MCF 10A (cell line): ENCODE measurements at regions not wholly inside any gene's neighbourhood (a gene's known extent, or its start where the extent isn't known, plus 50 kb on each side); places are given as distances from the start of the nearest gene placed in this dataset.
"Not testable (repeated sequence)": the region's sequence is repeated elsewhere in the genome, so short reads cannot be mapped to it uniquely, and the experiment has no call there.

Experiments used
- BruUV-seq: library from RNA; stranded (reverse); fragments of 400-500 nt; replicated peaks from 2 replicates; lab custom pipeline; 2021; lab: Mats Ljungman, UMichigan
- CTCF ChIA-PET: fragments of 300-600 bp; sonication (Branson Sonifier 250); formaldehyde crosslinking; extraction: SDS; loops from one replicate; lab custom pipeline; 2021; ENCODE audit warnings: antibody characterized with exemption, inconsistent platforms; lab: Yijun Ruan, JAX
- POLR2A ChIA-PET: fragments of 300-600, 350-650 bp; sonication (Branson Sonifier 250); formaldehyde crosslinking; extraction: SDS; loops from one replicate; lab custom pipeline; 2020; ENCODE audit warnings: antibody characterized with exemption, inconsistent platforms; lab: Yijun Ruan, JAX
- DNase-seq: peaks from one replicate; pipeline ENCODE4 v3.0.0-alpha.2; 2018; ENCODE audit not compliant: unreplicated experiment
- H3K27ac Mint-ChIP-seq: one replicate; pipeline ENCODE4 v1.8.0; 2022; ENCODE audit warnings: mild to moderate bottlenecking, low read depth, mixed read lengths; ENCODE audit not compliant: unreplicated experiment
- H3K27me3 Mint-ChIP-seq: one replicate; pipeline ENCODE4 v1.8.0; 2022; ENCODE audit warnings: mixed read lengths; ENCODE audit not compliant: insufficient read depth, unreplicated experiment
- H3K36me3 Mint-ChIP-seq: one replicate; pipeline ENCODE4 v1.8.0; 2022; ENCODE audit warnings: mild to moderate bottlenecking, moderate library complexity, mixed read lengths; ENCODE audit not compliant: insufficient read depth, unreplicated experiment
- H3K4me1 Mint-ChIP-seq: one replicate; pipeline ENCODE4 v1.8.0; 2022; ENCODE audit warnings: mixed read lengths; ENCODE audit not compliant: insufficient read depth, unreplicated experiment
- H3K4me3 Mint-ChIP-seq: one replicate; pipeline ENCODE4 v1.8.0; 2022; ENCODE audit warnings: mild to moderate bottlenecking, moderate library complexity, mixed read lengths; ENCODE audit not compliant: unreplicated experiment
- H3K9me3 Mint-ChIP-seq: one replicate; pipeline ENCODE4 v1.8.0; 2022; ENCODE audit warnings: mixed read lengths; ENCODE audit not compliant: unreplicated experiment
- intact Hi-C: fragments of 100-400 bp; cut with micrococcal nuclease; formaldehyde crosslinking; loops from 2 replicates; pipeline ENCODE4 v1.14.1; 2022
- TF ChIP-seq, protein P1 (sequence below): fragments of 200-600 bp; IDR thresholded peaks from one replicate; pipeline ENCODE4 v1.8.0; 2022; ENCODE audit warnings: antibody characterized with exemption, mild to moderate bottlenecking; ENCODE audit not compliant: unreplicated experiment

DNA sequence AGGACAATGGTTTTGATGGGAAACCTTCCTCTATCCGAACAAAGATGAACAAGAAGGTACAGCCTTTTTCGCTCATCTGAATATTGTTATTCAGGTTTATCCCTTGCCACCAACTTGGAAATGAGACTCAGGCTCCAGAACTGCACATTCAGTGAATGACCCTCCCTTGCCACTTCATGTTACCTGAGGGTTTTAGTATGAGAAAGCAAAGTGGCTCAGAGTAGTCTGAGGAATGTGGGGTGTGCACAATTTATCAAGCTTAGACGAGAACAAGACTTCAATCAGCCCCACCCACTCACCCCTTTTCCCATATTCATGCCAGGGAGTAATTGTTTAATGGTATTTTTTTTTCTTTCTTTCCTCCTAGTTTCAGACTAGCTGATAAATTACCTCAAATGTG lies 265.3 kb upstream of the POU1F1 start:
- no peaks in the 10 kb centered on the region for H3K9me3 Mint-ChIP-seq
- H3K27me3 Mint-ChIP-seq = no peaks in the 10 kb centered on the region
- POLR2A ChIA-PET = no interaction called here
- H3K27ac Mint-ChIP-seq = no peak overlapping the region
- peaks cover 6% of the 10 kb centered on the region for H3K4me1 Mint-ChIP-seq
- no peak overlapping the region for H3K4me3 Mint-ChIP-seq
- CTCF ChIA-PET = interaction anchor here (0.6 to 0.9 kb wide), 3 partner anchors 75 to 1371 kb away, joined by 3 to 8 read pairs (median 6); no protein-coding TSS in a partner anchor
- TF ChIP-seq, protein P1, sequence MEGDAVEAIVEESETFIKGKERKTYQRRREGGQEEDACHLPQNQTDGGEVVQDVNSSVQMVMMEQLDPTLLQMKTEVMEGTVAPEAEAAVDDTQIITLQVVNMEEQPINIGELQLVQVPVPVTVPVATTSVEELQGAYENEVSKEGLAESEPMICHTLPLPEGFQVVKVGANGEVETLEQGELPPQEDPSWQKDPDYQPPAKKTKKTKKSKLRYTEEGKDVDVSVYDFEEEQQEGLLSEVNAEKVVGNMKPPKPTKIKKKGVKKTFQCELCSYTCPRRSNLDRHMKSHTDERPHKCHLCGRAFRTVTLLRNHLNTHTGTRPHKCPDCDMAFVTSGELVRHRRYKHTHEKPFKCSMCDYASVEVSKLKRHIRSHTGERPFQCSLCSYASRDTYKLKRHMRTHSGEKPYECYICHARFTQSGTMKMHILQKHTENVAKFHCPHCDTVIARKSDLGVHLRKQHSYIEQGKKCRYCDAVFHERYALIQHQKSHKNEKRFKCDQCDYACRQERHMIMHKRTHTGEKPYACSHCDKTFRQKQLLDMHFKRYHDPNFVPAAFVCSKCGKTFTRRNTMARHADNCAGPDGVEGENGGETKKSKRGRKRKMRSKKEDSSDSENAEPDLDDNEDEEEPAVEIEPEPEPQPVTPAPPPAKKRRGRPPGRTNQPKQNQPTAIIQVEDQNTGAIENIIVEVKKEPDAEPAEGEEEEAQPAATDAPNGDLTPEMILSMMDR = no peak
- BruUV-seq = no TSS peak
- no peaks in the 10 kb centered on the region for H3K36me3 Mint-ChIP-seq
- intact Hi-C loops = no loop called here
- DNase-seq = no peak

- BruUV-seq, H3K4me3 Mint-ChIP-seq, intact Hi-C loops, H3K9me3 Mint-ChIP-seq, CTCF ChIA-PET, POLR2A ChIA-PET, H3K4me1 Mint-ChIP-seq, H3K27me3 Mint-ChIP-seq, DNase-seq, H3K27ac Mint-ChIP-seq, H3K36me3 Mint-ChIP-seq: not testable (repeated sequence)
These were observed 262.3 kb upstream of the POU1F1 start for GRCh38 chr3:87538722-87539121.

GRCh38 chr3:87509401-87509800 lies 233.0 kb upstream of the POU1F1 start:
- Mint-ChIP-seq H3K36me3 (no peaks in the 10 kb centered on the region), H3K27ac (no peak overlapping the region), H3K4me3 (no peak overlapping the region), H3K4me1 (no peaks in the 10 kb centered on the region), H3K27me3 (no peaks in the 10 kb centered on the region), H3K9me3 (no peaks in the 10 kb centered on the region)
- DNase-seq = no peak
- intact Hi-C loops = loop anchor here (10.0 kb wide), 2 partner anchors 605 to 735 kb away; no protein-coding TSS in a partner anchor
- TF ChIP-seq, protein P1 = no peak
- POLR2A ChIA-PET = no interaction called here
- CTCF ChIA-PET = interaction anchor here (0.9 kb wide), 1 partner anchor 158 kb away, joined by 4 read pairs; no protein-coding TSS in a partner anchor
- BruUV-seq = no TSS peak

- no peaks in the 10 kb centered on the region for H3K4me1 Mint-ChIP-seq
- POLR2A ChIA-PET = no interaction called here
- CTCF ChIA-PET = interaction anchor here (0.9 kb wide), 1 partner anchor 158 kb away, joined by 4 read pairs; no protein-coding TSS in a partner anchor
- H3K27me3 Mint-ChIP-seq = no peaks in the 10 kb centered on the region
- no peak overlapping the region for H3K27ac Mint-ChIP-seq
- no TSS peak for BruUV-seq
- H3K9me3 Mint-ChIP-seq = no peaks in the 10 kb centered on the region
- no peak for DNase-seq
- no peaks in the 10 kb centered on the region for H3K36me3 Mint-ChIP-seq
- intact Hi-C loops = loop anchor here (10.0 kb wide), 2 partner anchors 606 to 734 kb away; no protein-coding TSS in a partner anchor
- no peak overlapping the region for H3K4me3 Mint-ChIP-seq
- TF ChIP-seq, protein P1 = no peak
These were observed 232.5 kb upstream of the POU1F1 start for GRCh38 chr3:87508921-87509320.
